H9 (cell line): ENCODE measurements at regions not wholly inside any gene's neighbourhood (a gene's known extent, or its start where the extent isn't known, plus 50 kb on each side); places are given as distances from the start of the nearest gene placed in this dataset.

Source experiments
- DNase-seq: peaks from one replicate; pipeline ENCODE4 v3.0.0-alpha.2; 2017
- H2AFZ ChIP-seq: one replicate; pipeline ENCODE4 v1.6.1; 2013; ENCODE audit warnings: mild to moderate bottlenecking, low read length, control low read depth, moderate library complexity
- H2AK5ac ChIP-seq: 2 replicates; pipeline ENCODE4 v1.6.1; 2013; ENCODE audit warnings: low read length, control low read depth, mixed read lengths; ENCODE audit not compliant: insufficient read length
- H2BK120ac ChIP-seq: one replicate; pipeline ENCODE4 v1.6.1; 2013; ENCODE audit warnings: low read depth, mild to moderate bottlenecking, low read length, control low read depth, inconsistent platforms; ENCODE audit not compliant: poor library complexity, severe bottlenecking
- H2BK12ac ChIP-seq: 2 replicates; pipeline ENCODE4 v1.6.1; 2013; ENCODE audit warnings: low read length, control low read depth, mixed read lengths, low read depth; ENCODE audit not compliant: insufficient read length
- H2BK15ac ChIP-seq: 2 replicates; pipeline ENCODE4 v1.6.1; 2013; ENCODE audit warnings: low read depth, low read length, control low read depth
- H2BK20ac ChIP-seq: one replicate; pipeline ENCODE4 v1.6.1; 2013; ENCODE audit warnings: low read depth, mild to moderate bottlenecking, low read length, control low read depth, inconsistent platforms; ENCODE audit not compliant: poor library complexity, severe bottlenecking
- H2BK5ac ChIP-seq: 2 replicates; pipeline ENCODE4 v1.6.1; 2013; ENCODE audit warnings: low read length, control low read depth, mixed read lengths; ENCODE audit not compliant: insufficient read length
- H3K14ac ChIP-seq: 2 replicates; pipeline ENCODE4 v1.6.1; 2013; ENCODE audit warnings: low read length, control low read depth; ENCODE audit not compliant: insufficient read depth
- H3K18ac ChIP-seq: 2 replicates; pipeline ENCODE4 v1.6.1; 2013; ENCODE audit warnings: low read depth, mild to moderate bottlenecking, mixed read lengths, low read length, control low read depth; ENCODE audit not compliant: insufficient read length
- H3K23ac ChIP-seq: 2 replicates; pipeline ENCODE4 v1.6.1; 2013; ENCODE audit warnings: low read length, control low read depth, mixed read lengths, low read depth; ENCODE audit not compliant: insufficient read length
- H3K23me2 ChIP-seq: 2 replicates; pipeline ENCODE4 v1.6.1; 2013; ENCODE audit warnings: low read depth, mild to moderate bottlenecking, mixed read lengths, low read length, control low read depth; ENCODE audit not compliant: insufficient read length, poor library complexity, severe bottlenecking
- H3K27ac ChIP-seq: 2 replicates; pipeline ENCODE4 v1.5.1; 2013; ENCODE audit warnings: low read length, control low read depth, mixed read lengths, low read depth; ENCODE audit not compliant: insufficient read length
- H3K27me3 ChIP-seq: 2 replicates; pipeline ENCODE4 v1.6.1; 2013; ENCODE audit warnings: low read length, control low read depth, inconsistent platforms; ENCODE audit not compliant: insufficient read depth
- H3K4ac ChIP-seq: 2 replicates; pipeline ENCODE4 v1.6.1; 2013; ENCODE audit warnings: low read depth, mild to moderate bottlenecking, control low read depth, inconsistent platforms, low read length, moderate library complexity
- H3K4me1 ChIP-seq: 2 replicates; pipeline ENCODE4 v1.6.1; 2013; ENCODE audit warnings: low read length, control low read depth, inconsistent platforms; ENCODE audit not compliant: insufficient read depth
- H3K4me2 ChIP-seq: 2 replicates; pipeline ENCODE4 v1.6.1; 2013; ENCODE audit warnings: low read length, control low read depth, mixed read lengths; ENCODE audit not compliant: insufficient read length, insufficient read depth
- H3K56ac ChIP-seq: 2 replicates; pipeline ENCODE4 v1.6.1; 2013; ENCODE audit warnings: low read depth, mild to moderate bottlenecking, mixed read lengths, low read length, control low read depth; ENCODE audit not compliant: insufficient read length
- H3K79me1 ChIP-seq: 2 replicates; pipeline ENCODE4 v1.6.1; 2013; ENCODE audit warnings: low read depth, mild to moderate bottlenecking, moderate library complexity, low read length, control low read depth, inconsistent platforms; ENCODE audit not compliant: insufficient read depth, poor library complexity, severe bottlenecking
- H3K79me2 ChIP-seq: 2 replicates; pipeline ENCODE4 v1.6.1; 2013; ENCODE audit warnings: low read length, control low read depth, inconsistent platforms; ENCODE audit not compliant: insufficient read depth
- H3K9ac ChIP-seq: 2 replicates; pipeline ENCODE4 v1.6.1; 2013; ENCODE audit warnings: low read length, control low read depth, mixed read lengths; ENCODE audit not compliant: insufficient read length; ENCODE audit errors: extremely low read depth
- H3K9me3 ChIP-seq: one replicate; pipeline ENCODE4 v1.6.1; 2013; ENCODE audit warnings: low read depth, low read length, inconsistent platforms; ENCODE audit not compliant: control insufficient read depth
- H3T11ph ChIP-seq: one replicate; pipeline ENCODE4 v1.6.1; 2013; ENCODE audit warnings: mild to moderate bottlenecking, low read length, control low read depth, inconsistent platforms
- H4K20me1 ChIP-seq: one replicate; pipeline ENCODE4 v1.6.1; 2013; ENCODE audit not compliant: control insufficient read depth, insufficient read length, insufficient read depth
- H4K5ac ChIP-seq: 2 replicates; pipeline ENCODE4 v1.6.1; 2013; ENCODE audit warnings: low read depth, mild to moderate bottlenecking, mixed read lengths, low read length, control low read depth; ENCODE audit not compliant: insufficient read length
- H4K8ac ChIP-seq: replicated peaks from 2 replicates; pipeline ENCODE4 v1.6.1; 2013; ENCODE audit warnings: low read length, control low read depth, mixed read lengths, low read depth; ENCODE audit not compliant: insufficient read length
- H4K91ac ChIP-seq: 2 replicates; pipeline ENCODE4 v1.6.1; 2013; ENCODE audit warnings: low read depth, mild to moderate bottlenecking, moderate library complexity, mixed read lengths, low read length, control low read depth; ENCODE audit not compliant: insufficient read length
- H3K27ac Mint-ChIP-seq, 3 experiments: 2 replicates in 2 of 3; 3 replicates in 1 of 3; pipeline ENCODE4 v1.8.0; 2020 to 2021; ENCODE audit warnings: mixed read lengths in 3 of 3, mild to moderate bottlenecking in 1 of 3, moderate library complexity in 1 of 3
- H3K27me3 Mint-ChIP-seq: 2 replicates; pipeline ENCODE4 v1.8.0; 2021; ENCODE audit warnings: low read depth, mild to moderate bottlenecking, moderate library complexity, mixed read lengths
- H3K36me3 Mint-ChIP-seq, 3 experiments: 2 replicates in 2 of 3; 3 replicates in 1 of 3; pipeline ENCODE4 v1.8.0; 2020 to 2021; ENCODE audit warnings: low read depth in 3 of 3, mixed read lengths in 3 of 3; ENCODE audit not compliant: insufficient read depth in 1 of 3
- H3K4me1 Mint-ChIP-seq, 2 experiments: 2 replicates each; pipeline ENCODE4 v1.8.0; 2020; ENCODE audit warnings: mixed read lengths in 2 of 2
- H3K4me3 Mint-ChIP-seq, 2 experiments: 2 replicates in 1 of 2; 3 replicates in 1 of 2; pipeline ENCODE4 v1.8.0; 2020 to 2021; ENCODE audit warnings: mild to moderate bottlenecking in 2 of 2, mixed read lengths in 2 of 2, moderate library complexity in 1 of 2
- H3K9me3 Mint-ChIP-seq, 2 experiments: 2 replicates in 1 of 2; 3 replicates in 1 of 2; pipeline ENCODE4 v1.8.0; 2020; ENCODE audit warnings: mild to moderate bottlenecking in 2 of 2, mixed read lengths in 2 of 2, moderate library complexity in 1 of 2
- CTCF ChIP-seq: fragments of 200-600 bp; sonication (generic); conservative IDR thresholded peaks from 3 replicates; pipeline ENCODE4 v1.8.0; 2021; ENCODE audit warnings: antibody characterized with exemption, mild to moderate bottlenecking
- WGBS: extraction: QIAGEN DNeasy Blood & Tissue Kit; methylation state at CpG from one replicate; pipeline ENCODE4 v1.1.7; 2013; ENCODE audit warnings: missing lambda C conversion rate, low lambda C conversion rate, mixed read lengths; ENCODE audit not compliant: insufficient read length; ENCODE audit errors: extremely low coverage; 5-methylcytosine and 5-hydroxymethylcytosine counted together

- Mint-ChIP-seq H3K27ac (peak overlapping the region in 1 of 3 experiments; percentile 78; a peak in 1 of 7 replicates), H3K9me3 (no peaks in the 10 kb centered on the region), H3K4me3 (no peak overlapping the region), H3K27me3 (no peaks in the 10 kb centered on the region), H3K4me1 (no peaks in the 10 kb centered on the region), H3K36me3 (no peaks in the 10 kb centered on the region)
- WGBS: no CpG with 5 or more reads among the region's 4 CpGs
- no peak overlapping the region for H3K56ac ChIP-seq
- no peak overlapping the region for H3K27ac ChIP-seq
- no peak overlapping the region for H3K14ac ChIP-seq
- H3K4ac ChIP-seq: no peak overlapping the region
- no peak overlapping the region for H3K23ac ChIP-seq
- H3K9ac ChIP-seq: no peak overlapping the region
- H3K79me2 ChIP-seq: no peaks in the 10 kb centered on the region
- H3K4me1 ChIP-seq: no peaks in the 10 kb centered on the region
- H3K18ac ChIP-seq: no peak overlapping the region
- H4K8ac ChIP-seq: no peak overlapping the region
- H3T11ph ChIP-seq: no peak overlapping the region
- no peaks in the 10 kb centered on the region for H3K79me1 ChIP-seq
- TF ChIP-seq CTCF: 0 out of 3 replicates have a peak, but pooled peaks have one; percentile 23
- no peaks in the 10 kb centered on the region for H3K9me3 ChIP-seq
- no peak overlapping the region for H2AFZ ChIP-seq
- no peak overlapping the region for H2BK120ac ChIP-seq
- no peaks in the 10 kb centered on the region for H3K27me3 ChIP-seq
- no peak overlapping the region for H4K5ac ChIP-seq
- no peaks in the 10 kb centered on the region for H3K23me2 ChIP-seq
- no peak overlapping the region for H3K4me2 ChIP-seq
- H2BK20ac ChIP-seq: no peak overlapping the region
- H2BK5ac ChIP-seq: no peak overlapping the region
- no peak overlapping the region for H2AK5ac ChIP-seq
- H4K91ac ChIP-seq: no peak overlapping the region
- no peak overlapping the region for H2BK12ac ChIP-seq
- H2BK15ac ChIP-seq: no peak overlapping the region
- no peak for DNase-seq
- H4K20me1 ChIP-seq: no peaks in the 10 kb centered on the region
Observed at GRCh38 chr12:45549337-45549902, 180.1 kb upstream of the ARID2 start.
